CD4-positive, alpha-beta T cell treated with Interleukin-17A for 4 hours (primary cell): ENCODE measurements at regions not wholly inside any gene's neighbourhood (a gene's known extent, or its start where the extent isn't known, plus 50 kb on each side); places are given as distances from the start of the nearest gene placed in this dataset.

Experiments used
- DNase-seq: peaks from one replicate; pipeline ENCODE4 v3.0.0-alpha.2; 2020; ENCODE audit warnings: mixed read lengths

DNA sequence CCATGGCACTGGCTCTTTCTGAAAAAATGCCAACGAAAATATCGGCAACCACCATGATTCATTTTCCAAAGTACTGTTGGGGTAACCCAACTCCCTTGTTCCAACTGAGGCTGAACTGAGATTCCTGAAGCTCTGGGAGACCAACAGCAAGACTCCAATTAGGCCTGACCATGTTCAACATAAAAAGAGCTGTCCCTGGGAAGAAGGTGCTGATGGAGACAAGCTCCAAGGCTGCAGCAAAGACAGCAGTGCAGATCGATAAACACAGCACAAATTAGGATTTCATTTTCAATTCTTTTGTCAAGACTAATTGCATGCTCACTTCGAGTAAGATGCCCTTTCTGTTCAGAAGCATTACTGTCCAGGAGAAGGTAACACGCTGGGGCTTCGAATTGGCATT lies 968.0 kb downstream of the UQCRFS1 start:
- no peak for DNase-seq

DNA sequence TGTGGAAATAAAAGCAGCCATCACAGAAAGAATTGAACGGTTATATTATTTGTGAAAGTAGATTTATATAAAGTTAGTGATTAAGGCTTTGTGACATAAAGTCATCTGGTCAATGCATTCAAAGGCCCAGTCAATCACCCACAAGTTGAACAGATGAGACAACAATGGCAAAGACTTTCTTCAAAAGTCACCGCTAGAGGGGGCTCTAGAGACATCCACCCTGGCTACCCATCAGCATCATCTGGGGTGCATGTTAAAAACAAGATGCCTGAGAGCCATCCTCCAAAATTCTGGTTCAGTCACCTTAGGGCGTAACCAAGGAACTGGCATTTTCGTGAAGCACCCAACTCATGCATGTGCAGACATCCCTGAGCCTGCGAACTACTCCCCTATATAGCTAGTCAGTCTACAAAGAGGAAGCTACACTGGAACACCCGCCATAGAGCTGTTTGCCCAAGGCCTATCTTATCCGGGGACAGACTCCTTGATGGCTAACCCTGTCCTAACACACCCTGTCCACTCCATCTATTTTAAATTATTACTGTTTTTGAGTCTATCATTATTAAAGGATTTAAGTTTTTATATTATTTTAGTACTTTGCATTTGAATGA lies 970.5 kb downstream of the UQCRFS1 start:
- DNase-seq = no peak

DNA sequence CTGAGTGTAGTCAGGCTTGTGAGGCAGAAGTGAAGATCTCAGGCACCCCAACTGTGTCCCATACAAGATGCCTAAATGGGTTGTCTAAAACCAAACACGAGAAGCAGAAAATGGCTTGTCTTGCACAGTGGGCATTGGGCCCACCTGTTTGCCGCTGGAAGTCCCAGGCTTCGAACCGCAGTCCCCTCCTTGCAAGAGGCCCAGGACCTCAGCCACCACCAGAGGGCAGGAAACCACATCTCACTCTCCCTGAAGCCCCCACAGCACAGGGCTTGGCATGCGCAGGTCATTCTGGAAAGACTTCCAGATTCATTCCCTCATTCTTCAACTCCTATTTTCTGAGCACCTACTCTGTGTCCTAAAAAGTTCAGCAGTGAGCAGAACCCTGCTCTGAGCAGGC lies 973.7 kb downstream of the UQCRFS1 start:
- DNase-seq = no peak

DNA sequence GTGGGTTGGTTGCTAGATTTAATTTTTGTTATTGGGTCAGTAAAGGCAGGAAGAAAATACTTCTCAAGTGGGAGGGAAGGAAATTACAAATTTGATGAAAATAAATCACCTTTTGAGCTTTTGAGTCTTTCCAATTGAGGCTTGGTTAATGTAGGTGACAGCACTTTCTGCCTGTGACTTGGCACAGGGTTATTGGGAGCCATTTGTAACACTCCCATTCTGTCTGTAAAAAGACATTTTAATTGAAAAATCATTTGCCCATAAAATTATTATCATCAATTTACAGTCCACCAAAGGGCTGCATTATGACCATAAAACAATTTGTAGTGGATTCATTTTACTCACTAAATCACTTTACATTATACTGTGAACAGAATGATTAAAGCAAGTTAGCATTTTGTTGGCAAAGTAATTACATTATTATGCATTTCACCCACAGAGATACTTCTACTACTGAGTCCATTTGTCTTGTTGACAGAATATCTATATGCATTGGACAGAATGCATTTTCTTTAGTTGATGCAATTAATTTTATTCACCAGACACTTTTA lies 974.6 kb downstream of the UQCRFS1 start:
- DNase-seq = no peak

DNA sequence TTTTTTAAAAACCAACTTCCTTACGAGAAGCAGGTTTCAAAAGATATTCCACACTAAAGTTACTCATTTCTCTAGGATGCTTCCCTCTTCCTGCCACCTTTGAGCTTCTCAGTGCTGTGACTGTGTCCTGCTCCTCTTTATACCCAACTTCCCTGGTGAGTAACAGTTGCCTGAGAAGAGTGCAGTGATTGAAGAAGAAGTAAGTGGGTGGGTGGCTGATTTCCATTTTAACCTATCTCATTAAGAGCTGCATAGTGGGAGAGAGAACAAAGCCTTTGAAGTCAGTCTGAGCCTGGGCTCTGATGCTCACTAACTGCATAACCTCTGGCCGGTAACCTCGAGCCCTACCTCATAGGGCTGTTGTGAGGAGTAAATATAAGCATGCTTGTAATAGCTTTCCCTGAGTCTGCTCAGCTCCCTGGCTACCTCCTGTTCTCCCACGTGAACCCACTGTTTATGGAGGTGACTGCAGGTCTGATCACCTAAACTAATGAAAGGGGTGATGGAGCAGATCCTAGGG lies 977.3 kb downstream of the UQCRFS1 start:
- no peak for DNase-seq

DNA sequence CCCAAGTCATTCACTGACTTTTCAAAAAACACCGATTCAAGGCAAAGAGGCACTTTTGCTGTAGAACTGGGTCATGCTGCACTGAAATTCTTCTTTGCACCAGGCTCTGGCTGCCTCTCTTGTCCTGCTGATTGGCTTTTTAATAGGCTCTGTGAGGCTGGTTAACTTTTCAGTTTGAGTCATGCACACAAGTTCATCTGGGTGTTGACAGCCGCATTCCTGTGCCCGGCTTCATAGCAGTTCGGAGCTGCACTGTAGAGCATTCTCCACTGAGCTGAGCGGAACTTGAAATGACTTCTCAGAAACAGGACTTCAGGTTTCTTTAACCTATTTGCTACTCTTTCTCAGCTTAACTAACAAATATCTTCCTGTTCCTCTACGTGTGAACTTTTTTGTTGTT lies 978.3 kb downstream of the UQCRFS1 start:
- no peak for DNase-seq

DNA sequence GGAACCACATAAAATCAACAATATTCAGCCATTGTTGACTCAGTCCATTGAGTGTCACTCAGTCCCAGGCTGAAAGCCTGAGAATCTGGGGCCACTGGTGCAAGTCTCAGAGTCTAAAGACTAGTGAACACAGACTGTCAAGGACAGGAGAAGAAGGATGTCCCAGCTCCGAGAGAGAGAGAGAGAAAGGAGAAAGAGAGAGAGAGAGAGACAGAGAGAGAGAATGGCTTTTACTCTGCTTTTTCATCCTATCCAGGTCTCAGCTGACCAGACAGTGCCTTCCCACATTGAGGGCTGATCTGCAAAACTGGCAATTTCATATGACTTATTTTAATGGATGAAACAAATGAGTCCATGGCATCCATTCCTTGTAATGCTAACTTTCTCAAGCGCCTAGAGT lies 984.1 kb downstream of the UQCRFS1 start:
- no peak for DNase-seq

DNA sequence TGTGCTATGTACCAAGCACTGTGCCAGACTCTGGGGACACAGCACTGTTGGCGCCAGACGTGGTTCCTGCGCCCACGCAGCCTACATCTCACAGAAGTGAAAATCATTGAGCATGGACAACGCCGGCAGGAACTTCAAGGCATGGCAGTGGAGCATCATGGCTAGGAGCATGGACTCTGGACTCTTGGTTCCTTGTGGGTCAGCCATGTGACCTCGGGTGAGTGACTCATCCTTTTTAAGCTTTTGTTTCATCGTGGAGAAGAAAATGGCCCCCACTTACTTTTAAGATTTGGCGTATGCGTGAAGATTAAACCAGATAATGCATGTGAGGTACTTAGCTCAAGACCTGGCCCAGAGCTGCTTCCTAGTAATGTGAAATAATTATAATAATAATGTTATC lies 988.5 kb downstream of the UQCRFS1 start:
- no peak for DNase-seq

DNA sequence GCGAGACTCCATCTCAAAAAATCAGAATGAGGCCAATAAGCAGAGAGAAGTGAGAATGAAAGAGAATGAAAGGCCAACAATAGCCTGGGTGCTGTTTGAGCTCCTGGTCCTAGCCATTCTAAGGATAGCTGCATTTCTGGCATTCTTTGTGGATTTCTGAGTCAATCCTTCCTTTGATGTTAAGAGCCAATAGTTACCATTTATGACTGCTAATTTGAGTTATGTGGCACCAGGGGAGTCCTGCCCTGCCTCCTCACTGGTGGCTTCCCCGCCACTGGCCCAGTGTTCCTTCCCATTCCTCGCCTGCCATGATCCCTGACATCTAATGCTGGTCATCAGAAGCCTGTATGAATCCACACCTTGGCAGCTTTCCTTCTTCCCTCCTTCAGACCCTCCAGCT lies 991.2 kb downstream of the UQCRFS1 start:
- DNase-seq = no peak

DNA sequence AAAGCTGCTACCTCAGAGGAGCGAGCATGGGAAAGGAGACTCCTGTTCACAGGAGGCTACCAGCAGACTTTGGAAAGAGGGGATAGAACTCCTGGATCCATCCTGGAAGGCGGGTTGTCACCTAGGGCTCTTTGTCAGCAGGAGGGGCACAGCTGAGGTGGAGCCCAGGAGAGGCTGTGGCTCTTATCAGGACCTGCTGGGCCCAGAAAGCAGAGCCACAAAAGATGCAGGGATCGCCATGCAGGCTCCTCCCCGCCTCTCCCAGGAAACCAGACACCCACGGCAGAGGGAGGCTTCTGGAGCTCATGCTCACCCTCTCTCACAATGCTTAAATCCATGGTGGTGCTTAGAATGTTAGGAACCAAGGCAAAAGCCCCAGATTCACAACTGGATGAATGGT lies 994.2 kb downstream of the UQCRFS1 start:
- DNase-seq = no peak

DNA sequence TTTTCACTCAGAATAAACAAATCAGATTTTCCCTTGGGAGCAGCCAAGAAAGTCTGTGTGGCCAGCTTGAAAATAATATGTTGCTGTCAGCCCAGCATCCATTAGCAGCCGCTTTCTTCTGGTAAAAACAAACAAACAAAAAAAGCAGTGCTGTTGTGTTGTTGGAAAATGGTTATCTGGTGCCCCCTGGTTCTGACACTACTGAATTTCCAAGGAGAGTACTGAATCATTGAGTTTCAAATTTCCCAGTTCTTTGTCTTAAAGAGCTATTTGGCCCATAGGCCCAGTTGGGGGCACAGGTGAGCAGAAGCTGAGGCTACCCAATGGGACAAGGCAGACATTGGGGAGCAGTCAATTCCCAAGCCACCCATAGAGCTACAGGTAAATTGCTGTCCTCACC lies 995.9 kb downstream of the UQCRFS1 start:
- DNase-seq = no peak

DNA sequence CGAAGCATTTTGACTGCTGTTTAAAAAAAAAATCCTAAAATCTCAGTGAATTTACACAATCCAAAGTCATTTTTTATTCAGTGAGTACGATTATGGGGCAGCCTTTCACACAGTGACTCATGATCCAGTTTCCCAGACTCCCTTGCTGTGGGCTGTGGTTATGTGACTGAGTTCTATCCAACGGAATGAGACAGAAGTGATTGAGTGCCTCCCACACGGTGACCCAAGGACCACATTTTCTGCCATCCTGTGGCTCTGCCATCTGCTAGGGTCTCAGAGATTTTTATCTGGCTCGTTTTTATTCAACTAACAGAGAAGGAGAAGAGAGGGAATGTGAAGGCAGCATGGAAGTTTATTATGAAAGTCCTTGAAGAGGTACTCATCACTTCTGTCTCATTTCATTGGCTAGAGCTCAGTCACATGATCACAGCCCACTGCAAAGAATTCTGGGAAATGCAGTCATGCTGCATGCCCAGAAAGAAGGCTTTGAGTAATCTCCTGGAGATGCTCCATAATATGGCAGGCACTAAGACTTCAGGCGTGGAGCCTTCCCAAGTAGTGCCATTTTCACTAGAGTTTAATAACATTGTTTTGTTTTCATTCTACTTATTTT lies 999.4 kb downstream of the UQCRFS1 start:
- no peak for DNase-seq

DNA sequence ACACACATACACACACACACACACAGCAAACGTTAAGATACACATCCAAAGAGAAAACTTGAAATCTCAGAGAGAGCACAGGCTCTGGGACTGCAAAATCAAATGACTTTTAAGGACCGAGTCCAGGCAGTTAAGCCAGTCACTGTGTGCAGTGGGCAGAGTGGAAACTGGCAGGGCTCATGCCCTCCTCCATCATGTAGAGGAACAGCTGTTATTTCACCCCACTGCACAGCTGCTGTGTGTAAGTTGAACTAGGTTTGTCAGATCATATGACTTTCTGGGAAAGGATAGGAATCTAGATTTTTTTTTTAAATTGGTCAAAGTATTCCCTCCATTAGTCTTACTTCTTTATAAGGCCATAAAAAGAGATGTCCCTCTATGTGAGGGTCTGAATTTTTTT lies 1002.1 kb downstream of the UQCRFS1 start:
- no peak for DNase-seq

DNA sequence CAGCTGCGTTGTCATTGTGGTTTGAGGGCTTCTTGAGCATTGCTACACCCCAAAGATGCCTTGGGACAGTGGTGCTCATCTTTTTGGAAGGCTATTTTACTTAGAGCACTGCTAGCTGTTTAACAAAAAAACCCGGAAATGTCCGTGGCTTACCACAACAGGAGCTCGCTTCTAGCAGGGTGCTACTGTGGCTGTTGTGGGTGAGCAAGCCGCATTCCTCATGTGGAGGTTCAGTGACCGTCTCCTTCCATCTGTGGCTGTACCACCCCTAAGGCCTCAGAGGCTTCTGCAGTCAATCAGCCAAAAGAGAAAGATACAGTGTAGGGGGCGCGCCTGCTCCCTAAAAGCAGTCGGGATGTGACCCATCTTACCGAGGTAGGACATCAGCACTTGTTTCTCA lies 1004.2 kb downstream of the UQCRFS1 start:
- DNase-seq = no peak

DNA sequence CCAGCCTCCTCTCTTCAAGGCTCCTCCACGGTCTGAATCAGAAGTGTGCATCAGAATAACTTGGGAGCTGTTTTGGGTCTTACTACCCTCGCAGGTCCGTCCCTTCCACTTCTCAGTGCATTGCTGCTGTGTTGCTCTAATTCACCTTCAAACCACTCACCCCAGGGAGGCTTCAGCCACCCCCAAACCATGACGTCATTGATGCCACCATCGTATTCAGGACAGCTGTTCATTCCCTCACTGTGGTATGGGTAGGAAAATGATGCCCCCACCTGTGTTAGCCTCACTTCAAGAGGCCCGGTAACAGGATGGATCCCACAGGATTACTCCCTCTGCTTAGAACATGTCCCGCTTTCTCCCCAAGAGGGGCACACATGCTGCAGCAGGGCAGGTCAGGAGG lies 1005.7 kb downstream of the UQCRFS1 start:
- no peak for DNase-seq

DNA sequence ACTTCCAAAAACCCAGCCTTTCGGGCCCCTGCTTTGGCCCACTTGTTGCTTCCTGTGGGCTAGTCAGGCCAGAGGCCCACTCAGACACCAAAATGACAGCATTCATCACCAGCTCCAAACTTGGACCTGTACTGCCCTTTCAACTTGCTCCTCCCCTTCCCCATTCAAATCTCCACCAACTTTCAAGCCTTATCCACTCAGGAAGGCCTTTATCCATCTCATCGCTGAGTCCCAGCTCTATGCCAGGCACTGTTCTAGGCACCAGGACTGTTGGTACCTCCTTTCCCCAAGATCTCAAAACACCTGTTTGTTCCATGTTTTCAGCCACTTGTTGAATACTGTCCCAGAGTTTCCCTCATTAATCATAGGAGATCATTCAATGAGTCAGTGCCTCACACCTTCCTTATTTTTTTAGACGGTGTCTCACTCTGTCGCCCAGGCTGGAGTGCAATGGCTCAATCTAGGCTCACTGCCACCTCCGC lies 1011.4 kb downstream of the UQCRFS1 start:
- DNase-seq = no peak

DNA sequence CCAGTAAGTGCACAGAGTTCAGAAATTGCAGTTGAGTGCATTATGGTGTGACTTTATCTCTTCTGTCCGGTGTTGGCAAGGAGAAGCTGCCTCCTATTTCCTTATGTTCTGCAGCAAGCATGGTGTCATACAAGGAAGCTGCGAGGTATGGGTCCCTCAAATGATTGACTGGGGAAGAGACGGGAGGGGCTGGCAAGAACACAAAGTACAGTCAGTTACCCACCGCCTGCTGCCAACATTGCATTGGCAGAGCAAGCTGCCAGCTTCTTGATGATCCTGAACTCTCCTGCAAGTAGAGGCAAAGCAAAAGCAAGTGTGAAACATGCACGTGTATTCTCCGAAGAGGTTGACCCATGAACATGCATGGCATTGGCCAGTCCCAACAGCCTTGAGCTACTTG lies 1013.6 kb downstream of the UQCRFS1 start:
- no peak for DNase-seq

DNA sequence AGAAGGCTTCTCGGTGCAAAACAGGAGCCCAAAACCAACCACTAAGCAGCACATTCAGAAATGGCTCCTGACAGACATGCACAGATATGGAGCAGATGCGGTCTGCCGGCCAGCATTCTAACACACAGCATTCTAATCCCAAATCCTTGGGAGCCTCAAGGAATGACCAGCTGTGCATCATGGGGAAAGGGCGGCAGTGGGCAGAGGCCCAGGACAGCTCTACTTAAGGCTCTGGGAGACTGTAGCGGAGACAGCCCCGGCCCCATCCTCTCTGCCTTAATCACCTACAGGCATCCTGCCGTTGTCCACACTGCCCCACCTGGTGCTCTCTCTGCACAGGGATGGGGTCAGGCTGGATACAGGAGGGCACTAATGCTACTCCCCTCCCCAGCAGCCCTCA lies 1016.0 kb downstream of the UQCRFS1 start:
- DNase-seq = no peak

DNA sequence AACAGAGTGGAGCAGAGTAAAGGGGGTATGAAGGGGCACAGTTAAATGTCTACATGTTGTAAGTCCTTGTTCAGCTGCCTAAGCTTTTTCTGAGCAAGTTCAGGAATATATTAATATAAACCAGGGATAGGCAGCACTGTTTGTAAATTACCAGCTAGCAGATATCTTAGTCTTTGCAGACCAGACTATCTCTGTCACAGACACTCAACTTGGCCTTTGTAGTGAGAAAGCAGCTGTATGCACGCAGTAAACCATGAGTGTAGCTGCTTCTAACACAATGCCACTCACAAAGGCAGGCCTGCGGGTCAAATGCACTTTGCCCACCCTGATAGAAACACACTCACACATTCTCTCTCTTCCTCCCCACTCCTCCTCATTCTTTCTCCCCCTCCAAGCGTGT lies 1016.9 kb downstream of the UQCRFS1 start:
- no peak for DNase-seq

DNA sequence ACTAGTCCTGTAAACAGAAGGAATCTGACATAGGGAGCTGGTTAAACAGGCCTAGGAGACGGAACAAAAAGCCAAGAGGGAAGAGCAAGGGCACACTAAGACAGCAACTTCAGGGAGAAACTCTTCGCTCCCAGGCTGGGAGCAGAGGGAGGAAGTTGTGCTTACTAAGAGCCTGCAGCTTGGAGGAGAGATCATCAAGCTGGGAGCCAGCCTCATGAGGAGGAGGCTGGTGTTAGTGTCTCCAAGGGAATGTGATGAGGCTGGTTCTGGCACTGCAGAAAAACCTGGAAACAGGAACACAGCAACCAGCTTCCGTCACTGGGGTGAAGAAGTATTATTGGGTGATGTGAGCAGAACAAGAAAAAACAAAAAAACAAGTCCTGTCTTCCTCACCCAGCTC lies 1027.3 kb downstream of the UQCRFS1 start:
- DNase-seq = no peak

DNA sequence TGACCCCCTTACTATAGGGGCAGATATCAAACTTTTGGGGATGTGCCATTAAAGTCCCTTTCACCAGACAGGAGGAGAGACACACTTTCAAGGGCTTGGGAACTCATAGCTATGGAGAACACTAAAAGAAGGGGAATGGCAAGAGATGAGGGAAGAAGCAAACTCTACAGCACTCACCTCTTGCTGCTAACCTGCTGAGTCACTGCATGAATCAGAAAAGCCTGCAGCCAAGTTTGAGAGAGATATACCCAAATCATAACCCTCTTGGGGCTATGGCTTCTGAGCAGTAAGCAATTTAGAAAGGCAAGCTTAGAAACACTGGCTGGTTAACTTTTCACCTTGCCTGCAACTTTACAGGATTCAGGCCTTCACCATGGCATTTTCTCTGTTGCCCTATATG lies 1028.0 kb downstream of the UQCRFS1 start:
- no peak for DNase-seq

DNA sequence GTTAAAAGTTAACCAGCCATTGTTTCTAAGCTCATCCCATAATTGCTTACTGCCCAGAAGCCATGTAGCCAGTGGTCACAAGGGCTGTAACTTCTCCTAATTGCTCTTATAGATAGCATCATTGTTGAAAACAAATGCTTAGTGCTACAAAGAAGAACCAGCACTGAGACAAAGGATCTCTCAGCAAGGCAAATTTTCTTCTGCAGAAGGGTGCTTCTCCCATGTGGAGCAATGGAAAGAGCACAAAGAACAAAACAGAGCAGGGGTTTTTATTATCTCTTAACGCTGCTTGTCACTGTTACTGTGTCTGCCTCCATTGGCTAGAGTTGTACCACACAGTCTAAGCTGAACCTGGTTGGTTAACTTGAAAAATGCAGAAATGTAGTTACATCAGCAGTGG lies 1036.8 kb downstream of the UQCRFS1 start:
- DNase-seq = no peak

DNA sequence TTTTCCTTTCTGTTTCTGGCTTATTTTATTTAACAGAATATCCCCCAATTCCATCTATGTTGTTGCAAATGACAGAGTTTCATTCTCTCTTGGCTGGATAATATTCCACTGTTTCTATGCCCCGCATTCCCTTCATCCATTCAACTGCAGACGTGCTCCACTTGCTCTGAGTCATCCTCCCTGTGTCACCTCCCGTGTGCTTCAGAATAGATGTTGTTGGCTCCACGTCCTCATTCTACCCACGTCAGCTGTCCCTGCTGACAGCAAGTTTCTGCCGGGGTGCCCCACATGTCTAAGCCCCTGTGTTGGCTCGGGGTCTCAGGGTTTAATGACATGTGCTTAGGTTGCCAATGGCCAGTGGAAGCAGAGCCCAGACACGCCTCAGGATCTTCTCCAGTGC lies 1041.0 kb downstream of the UQCRFS1 start:
- DNase-seq = no peak

DNA sequence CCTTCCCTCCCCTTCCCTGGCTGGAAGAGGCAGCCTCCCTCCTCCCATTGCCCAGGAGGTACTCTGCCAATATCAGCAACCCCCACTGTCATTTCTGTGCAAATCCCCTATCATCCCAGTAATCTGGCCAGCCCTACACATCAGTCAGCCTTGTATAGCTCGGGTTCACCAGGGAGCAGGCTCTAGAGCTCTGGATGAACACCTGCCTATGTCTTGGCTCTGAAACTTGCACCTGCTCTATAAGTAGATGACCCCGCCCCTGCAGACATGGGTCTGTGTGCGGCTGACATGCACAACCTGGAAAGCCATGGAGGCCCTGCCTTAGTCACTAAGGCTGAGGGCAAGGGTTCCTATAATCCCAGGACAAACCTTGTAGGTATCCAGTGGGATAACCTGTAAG lies 1042.9 kb downstream of the UQCRFS1 start:
- no peak for DNase-seq
